HL-60 (cell line): ENCODE measurements at regions not wholly inside any gene's neighbourhood (a gene's known extent, or its start where the extent isn't known, plus 50 kb on each side); places are given as distances from the start of the nearest gene placed in this dataset.

Source experiments
- CTCF ChIP-seq: IDR thresholded peaks from one replicate; pipeline ENCODE4 v1.5.1; 2011; ENCODE audit warnings: low read length, control low read depth, inconsistent platforms; ENCODE audit not compliant: insufficient read depth
- POLR2AphosphoS5 ChIP-seq: IDR thresholded peaks from 2 replicates; pipeline ENCODE4 v1.6.1; 2012; ENCODE audit warnings: low read depth
- REST ChIP-seq: IDR thresholded peaks from 2 replicates; pipeline ENCODE4 v1.6.1; 2012; ENCODE audit warnings: low read depth; ENCODE audit not compliant: insufficient replicate concordance
- SPI1 ChIP-seq: IDR thresholded peaks from 2 replicates; pipeline ENCODE4 v1.6.1; 2012; ENCODE audit warnings: low read depth, mild to moderate bottlenecking, borderline replicate concordance

- TF ChIP-seq CTCF, result no peak
- no peak for TF ChIP-seq POLR2AphosphoS5
- TF ChIP-seq SPI1, result no peak
- TF ChIP-seq REST, result no peak
Observed at GRCh38 chr4:85407546-85407945, 67.4 kb upstream of the ARHGAP24 start.
